H1 (cell line): ENCODE measurements at regions not wholly inside any gene's neighbourhood (a gene's known extent, or its start where the extent isn't known, plus 50 kb on each side); places are given as distances from the start of the nearest gene placed in this dataset.

Experiments used
- ATF2 ChIP-seq: IDR thresholded peaks from 2 replicates; pipeline ENCODE4 v1.6.1; 2012; ENCODE audit warnings: low read length, inconsistent platforms
- POLR2A ChIP-seq, 2 experiments: IDR thresholded peaks; 1 replicate in 1 of 2; 2 replicates in 1 of 2; pipeline ENCODE4 v1.6.1; 2011; ENCODE audit warnings: low read depth in 2 of 2, low read length in 2 of 2, mild to moderate bottlenecking in 2 of 2; ENCODE audit errors: control extremely low read depth in 1 of 2
- POLR2AphosphoS5 ChIP-seq: IDR thresholded peaks from 2 replicates; pipeline ENCODE4 v1.6.1; 2011; ENCODE audit warnings: low read depth, low read length
- TAF1 ChIP-seq: IDR thresholded peaks from 2 replicates; pipeline ENCODE4 v1.6.1; 2011; ENCODE audit warnings: mild to moderate bottlenecking, low read depth, low read length

GRCh38 chr5:92459654-92460053 is 1076.5 kb upstream of the ARRDC3 start:
- TF ChIP-seq POLR2AphosphoS5 (no peak), ATF2 (no peak), POLR2A (IDR thresholded peaks at IDR 0.05; ENCODE audit: control extremely low read depth in 1 of 2, low read depth in 2 of 2, low read length in 2 of 2) (no peak), TAF1 (no peak)
